ENCODE measurements at regions not wholly inside any gene's neighbourhood (a gene's known extent, or its start where the extent isn't known, plus 50 kb on each side); places are given as distances from the start of the nearest gene placed in this dataset.

GRCh38 chrX:40318801-40319200 lies 221.0 kb upstream of the BCOR start:
- H3K27ac ChIP-seq, result no peak overlapping the region
- no peak for DNase-seq (ENCODE audit: low spot score)
- WGBS, result 82% methylated on average over 4 of the region's 4 CpGs
- no peaks in the 10 kb centered on the region for H3K27me3 ChIP-seq (replicated peaks; ENCODE audit: insufficient read depth)
- intact Hi-C loops (cut with DNase I), result no loop called here
- no peak for TF ChIP-seq CTCF (IDR thresholded peaks at IDR 0.05)
- no peak for TF ChIP-seq POLR2AphosphoS5 (IDR thresholded peaks at IDR 0.05)
- TF ChIP-seq POLR2A (IDR thresholded peaks at IDR 0.05), result no peak
- no peaks in the 10 kb centered on the region for H3K36me3 ChIP-seq
- no peaks in the 10 kb centered on the region for H3K4me1 ChIP-seq (replicated peaks)
- no peak overlapping the region for H3K4me3 ChIP-seq
- H3K9me3 ChIP-seq, result no peaks in the 10 kb centered on the region

GRCh38 chrX:40318076-40318475 lies 220.3 kb upstream of the BCOR start:
- no peak overlapping the region for H3K27ac ChIP-seq
- no peaks in the 10 kb centered on the region for H3K36me3 ChIP-seq
- no peak for DNase-seq (ENCODE audit: low spot score)
- no peaks in the 10 kb centered on the region for H3K4me1 ChIP-seq (replicated peaks)
- intact Hi-C loops (cut with DNase I), result no loop called here
- H3K4me3 ChIP-seq, result no peak overlapping the region
- WGBS, result 62% methylated on average over 4 of the region's 6 CpGs
- no peaks in the 10 kb centered on the region for H3K27me3 ChIP-seq (replicated peaks; ENCODE audit: insufficient read depth)
- TF ChIP-seq CTCF (IDR thresholded peaks at IDR 0.05) (no peak), POLR2A (IDR thresholded peaks at IDR 0.05) (no peak), POLR2AphosphoS5 (IDR thresholded peaks at IDR 0.05) (no peak)
- no peaks in the 10 kb centered on the region for H3K9me3 ChIP-seq

GRCh38 chrX:40316502-40316901 lies 218.7 kb upstream of the BCOR start:
- no peak overlapping the region for H3K4me3 ChIP-seq

GRCh38 chrX:40314070-40314469 lies 216.3 kb upstream of the BCOR start:
- intact Hi-C loops (cut with DNase I), result no loop called here
- Histone ChIP-seq H3K36me3 (no peaks in the 10 kb centered on the region), H3K27me3 (replicated peaks; ENCODE audit: insufficient read depth) (no peaks in the 10 kb centered on the region), H3K4me3 (no peak overlapping the region), H3K27ac (no peak overlapping the region), H3K4me1 (replicated peaks) (no peaks in the 10 kb centered on the region), H3K9me3 (no peaks in the 10 kb centered on the region)
- TF ChIP-seq CTCF (IDR thresholded peaks at IDR 0.05), result peak in 2 of 4 experiments; percentile 15 to 20
- no peak for TF ChIP-seq POLR2AphosphoS5 (IDR thresholded peaks at IDR 0.05)
- TF ChIP-seq POLR2A (IDR thresholded peaks at IDR 0.05), result no peak
- DNase-seq (ENCODE audit: low spot score), result no peak
- WGBS, result 65% methylated on average over 4 of the region's 4 CpGs

More at GRCh38 chrX:40316502-40316901, 218.7 kb upstream of the BCOR start:
- no peak for TF ChIP-seq CTCF (IDR thresholded peaks at IDR 0.05)
- TF ChIP-seq POLR2A (IDR thresholded peaks at IDR 0.05), result no peak
- TF ChIP-seq POLR2AphosphoS5 (IDR thresholded peaks at IDR 0.05), result no peak
- Histone ChIP-seq H3K36me3 (no peaks in the 10 kb centered on the region), H3K4me1 (replicated peaks) (no peaks in the 10 kb centered on the region), H3K27ac (no peak overlapping the region), H3K9me3 (no peaks in the 10 kb centered on the region), H3K27me3 (replicated peaks; ENCODE audit: insufficient read depth) (no peaks in the 10 kb centered on the region)
- intact Hi-C loops (cut with DNase I), result no loop called here
- no peak for DNase-seq (ENCODE audit: low spot score)
- 97% methylated on average over 5 of the region's 5 CpGs for WGBS

- no peak for TF ChIP-seq CTCF (IDR thresholded peaks at IDR 0.05)
- TF ChIP-seq POLR2A (IDR thresholded peaks at IDR 0.05), result no peak
- no peak for TF ChIP-seq POLR2AphosphoS5 (IDR thresholded peaks at IDR 0.05)
- no peak for DNase-seq (ENCODE audit: low spot score)
- Histone ChIP-seq H3K4me1 (replicated peaks) (no peaks in the 10 kb centered on the region), H3K27me3 (replicated peaks; ENCODE audit: insufficient read depth) (no peaks in the 10 kb centered on the region), H3K36me3 (no peaks in the 10 kb centered on the region), H3K9me3 (no peaks in the 10 kb centered on the region), H3K27ac (no peak overlapping the region), H3K4me3 (no peak overlapping the region)
- intact Hi-C loops (cut with DNase I), result no loop called here
- WGBS, result 90% methylated on average over 4 of the region's 4 CpGs
These were observed 215.5 kb upstream of the BCOR start for GRCh38 chrX:40313269-40313668.
